ENCODE measurements at regions not wholly inside any gene's neighbourhood (a gene's known extent, or its start where the extent isn't known, plus 50 kb on each side); places are given as distances from the start of the nearest gene placed in this dataset.
A peak's percentile ranks its signal among the peaks of the same experiment; 100 is the strongest.

DNA sequence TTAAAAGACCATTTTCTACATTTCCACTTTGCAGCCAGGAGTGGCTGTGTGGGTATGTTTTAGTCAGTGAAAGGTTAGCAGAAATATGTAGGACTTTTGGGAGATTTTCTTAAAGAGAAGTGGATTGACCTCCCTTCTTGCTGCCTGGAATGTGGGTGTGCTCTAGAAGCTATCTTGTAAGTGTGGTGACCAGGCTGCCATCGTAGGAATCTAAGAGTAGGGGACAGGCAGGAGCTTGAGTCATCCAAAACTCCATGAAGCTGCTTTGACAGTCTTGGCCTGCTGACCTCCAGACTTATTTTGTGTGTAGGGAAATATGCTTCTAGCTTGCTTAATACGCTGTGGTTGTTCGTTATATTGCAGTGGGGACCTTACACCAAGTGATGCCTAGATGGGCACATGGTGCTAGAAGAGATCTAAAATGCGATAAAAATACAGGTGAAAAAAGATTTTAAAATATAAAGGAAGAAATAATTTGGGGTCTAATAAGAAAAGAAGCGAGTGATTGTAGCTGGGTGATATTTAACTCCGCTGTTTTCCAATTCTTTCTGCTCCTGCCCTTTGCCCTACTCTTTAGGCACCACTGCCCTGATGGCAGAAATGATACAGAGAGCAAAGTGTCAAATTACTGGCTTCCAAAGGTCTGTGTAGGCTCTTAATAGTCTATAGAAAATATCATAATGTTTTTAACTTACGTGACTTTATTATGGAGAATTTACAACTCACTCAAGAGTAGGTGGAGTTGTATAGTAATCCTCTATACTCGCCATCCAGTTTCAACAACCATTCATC lies 298.2 kb upstream of the ZNF608 start:
- no peak overlapping the region for H3K4me3 ChIP-seq
- TF ChIP-seq POLR2A (IDR thresholded peaks at IDR 0.05): no peak
- TF ChIP-seq, protein P1, sequence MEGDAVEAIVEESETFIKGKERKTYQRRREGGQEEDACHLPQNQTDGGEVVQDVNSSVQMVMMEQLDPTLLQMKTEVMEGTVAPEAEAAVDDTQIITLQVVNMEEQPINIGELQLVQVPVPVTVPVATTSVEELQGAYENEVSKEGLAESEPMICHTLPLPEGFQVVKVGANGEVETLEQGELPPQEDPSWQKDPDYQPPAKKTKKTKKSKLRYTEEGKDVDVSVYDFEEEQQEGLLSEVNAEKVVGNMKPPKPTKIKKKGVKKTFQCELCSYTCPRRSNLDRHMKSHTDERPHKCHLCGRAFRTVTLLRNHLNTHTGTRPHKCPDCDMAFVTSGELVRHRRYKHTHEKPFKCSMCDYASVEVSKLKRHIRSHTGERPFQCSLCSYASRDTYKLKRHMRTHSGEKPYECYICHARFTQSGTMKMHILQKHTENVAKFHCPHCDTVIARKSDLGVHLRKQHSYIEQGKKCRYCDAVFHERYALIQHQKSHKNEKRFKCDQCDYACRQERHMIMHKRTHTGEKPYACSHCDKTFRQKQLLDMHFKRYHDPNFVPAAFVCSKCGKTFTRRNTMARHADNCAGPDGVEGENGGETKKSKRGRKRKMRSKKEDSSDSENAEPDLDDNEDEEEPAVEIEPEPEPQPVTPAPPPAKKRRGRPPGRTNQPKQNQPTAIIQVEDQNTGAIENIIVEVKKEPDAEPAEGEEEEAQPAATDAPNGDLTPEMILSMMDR (IDR thresholded peaks at IDR 0.05): no peak
- no peaks in the 10 kb centered on the region for H3K9me3 ChIP-seq
- intact Hi-C loops (cut with DNase I): loop anchor here in 3 of 10 donors (5.0 to 10.0 kb wide), 4 partner anchors 137 to 153 kb away; no protein-coding TSS in a partner anchor
- no peaks in the 10 kb centered on the region for H3K27me3 ChIP-seq
- DNase-seq: no peak
- WGBS, 4 donors: 88 to 93% (median 90%) methylated on average over 8 of the region's 8 CpGs
- peaks cover 0 to 34% (median 25%) of the 10 kb centered on the region in 12 donors for H3K4me1 ChIP-seq
- ATAC-seq: no peak
- H3K27ac ChIP-seq: peak overlapping the region in 5 of 12 donors; percentile 1 to 49 (median 22)
- no peaks in the 10 kb centered on the region for H3K36me3 ChIP-seq

DNA sequence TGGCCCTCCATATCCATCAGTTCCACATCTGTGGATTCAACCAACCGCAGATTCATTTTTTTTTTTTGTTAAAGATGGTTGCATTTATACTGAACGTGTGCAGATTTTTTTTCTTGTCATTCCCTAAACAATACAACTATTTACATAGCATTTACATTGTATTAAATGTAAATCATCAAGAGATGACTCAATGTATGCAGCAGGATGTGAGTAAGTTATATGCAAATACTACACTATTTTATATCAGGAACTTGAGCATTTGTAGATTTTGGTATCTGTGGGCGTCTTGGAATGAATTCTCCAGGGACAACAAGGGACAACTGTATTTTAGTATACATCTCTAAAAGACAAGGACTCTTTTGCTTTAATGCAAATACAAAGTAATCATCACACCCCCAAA lies 299.2 kb upstream of the ZNF608 start:
- 89 to 93% (median 91%) methylated on average over 3 of the region's 3 CpGs for WGBS, 4 donors
- no peak overlapping the region for H3K4me3 ChIP-seq
- DNase-seq (no peak), ATAC-seq (no peak)
- H3K9me3 ChIP-seq: no peaks in the 10 kb centered on the region
- TF ChIP-seq POLR2A (IDR thresholded peaks at IDR 0.05): no peak
- TF ChIP-seq, protein P1 (IDR thresholded peaks at IDR 0.05): no peak
- no peaks in the 10 kb centered on the region for H3K36me3 ChIP-seq
- no peaks in the 10 kb centered on the region for H3K27me3 ChIP-seq
- intact Hi-C loops (cut with DNase I): loop anchor here in 1 of 10 donors (10.0 kb wide), 2 partner anchors 141 to 149 kb away; no protein-coding TSS in a partner anchor
- no peak overlapping the region for H3K27ac ChIP-seq
- peaks cover 0 to 34% (median 25%) of the 10 kb centered on the region in 12 donors for H3K4me1 ChIP-seq

DNA sequence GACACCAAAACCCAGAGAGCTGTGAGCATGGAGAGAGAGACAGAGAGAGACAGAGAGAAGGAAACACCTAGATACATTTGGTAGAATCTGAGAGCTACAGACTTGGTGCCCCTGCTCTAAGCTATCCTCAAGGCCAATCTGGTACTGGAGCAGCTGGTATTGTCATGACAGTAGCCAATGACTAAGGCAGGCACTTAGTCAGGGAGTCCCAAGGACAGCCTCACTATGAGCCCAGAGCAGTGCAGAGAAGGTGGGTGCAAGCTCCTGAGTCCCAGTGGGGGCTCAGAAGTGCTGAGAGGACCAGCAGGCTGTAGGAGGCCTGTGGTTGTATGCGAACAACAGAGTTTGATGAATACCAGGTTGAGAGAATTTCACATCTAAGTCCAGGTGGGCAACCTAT lies 300.4 kb upstream of the ZNF608 start:
- TF ChIP-seq, protein P1 (IDR thresholded peaks at IDR 0.05): no peak
- TF ChIP-seq POLR2A (IDR thresholded peaks at IDR 0.05): no peak
- intact Hi-C loops (cut with DNase I): loop anchor here in 1 of 10 donors (10.0 kb wide), 2 partner anchors 142 to 148 kb away; no protein-coding TSS in a partner anchor
- no peak for DNase-seq
- Histone ChIP-seq H3K27ac (no peak overlapping the region), H3K36me3 (no peaks in the 10 kb centered on the region), H3K27me3 (no peaks in the 10 kb centered on the region), H3K9me3 (no peaks in the 10 kb centered on the region), H3K4me3 (no peak overlapping the region), H3K4me1 (peaks cover 0 to 28% (median 23%) of the 10 kb centered on the region in 12 donors)
- 95 to 100% (median 99%) methylated on average over 1 of the region's 1 CpG for WGBS, 4 donors
- ATAC-seq: peak in 1 of 4 donors; percentile 18

DNA sequence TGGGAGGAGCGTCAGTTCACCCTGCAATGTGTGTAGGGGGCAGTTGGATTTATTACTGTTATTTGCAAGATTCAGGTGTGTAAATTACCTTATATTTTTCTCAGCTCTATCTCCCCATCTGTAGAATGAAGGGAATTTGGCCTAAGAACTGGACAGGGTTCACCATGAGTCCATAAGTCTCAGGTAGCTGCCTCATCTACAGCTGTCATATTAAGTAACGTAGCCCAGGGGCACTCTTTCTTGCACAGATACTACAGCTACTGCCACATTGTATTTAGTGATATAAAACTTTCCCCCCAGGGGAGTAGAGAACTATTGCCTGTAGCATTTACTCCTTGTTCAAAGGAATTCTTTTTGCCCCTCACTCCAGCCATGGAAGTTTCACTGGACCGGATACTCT lies 301.4 kb upstream of the ZNF608 start:
- ATAC-seq: no peak
- Histone ChIP-seq H3K27ac (no peak overlapping the region), H3K36me3 (no peaks in the 10 kb centered on the region), H3K9me3 (no peaks in the 10 kb centered on the region), H3K4me3 (no peak overlapping the region), H3K4me1 (peaks cover 0 to 18% (median 17%) of the 10 kb centered on the region in 12 donors), H3K27me3 (no peaks in the 10 kb centered on the region)
- 96 to 99% (median 98%) methylated on average over 3 of the region's 3 CpGs for WGBS, 4 donors
- no peak for DNase-seq
- intact Hi-C loops (cut with DNase I): loop anchor here in 1 of 10 donors (10.0 kb wide), 2 partner anchors 143 to 147 kb away; no protein-coding TSS in a partner anchor
- TF ChIP-seq, protein P1 (IDR thresholded peaks at IDR 0.05): no peak
- TF ChIP-seq POLR2A (IDR thresholded peaks at IDR 0.05): no peak
